Kasumi-1 (cell line): ENCODE measurements at regions not wholly inside any gene's neighbourhood (a gene's known extent, or its start where the extent isn't known, plus 50 kb on each side); places are given as distances from the start of the nearest gene placed in this dataset.
"Not testable (repeated sequence)": the region's sequence is repeated elsewhere in the genome, so short reads cannot be mapped to it uniquely, and the experiment has no call there.

Source experiments
- DNase-seq, 2 experiments: peaks; one replicate each; lab custom pipeline; 2025; lab: John Stamatoyannopoulos, UW

DNA sequence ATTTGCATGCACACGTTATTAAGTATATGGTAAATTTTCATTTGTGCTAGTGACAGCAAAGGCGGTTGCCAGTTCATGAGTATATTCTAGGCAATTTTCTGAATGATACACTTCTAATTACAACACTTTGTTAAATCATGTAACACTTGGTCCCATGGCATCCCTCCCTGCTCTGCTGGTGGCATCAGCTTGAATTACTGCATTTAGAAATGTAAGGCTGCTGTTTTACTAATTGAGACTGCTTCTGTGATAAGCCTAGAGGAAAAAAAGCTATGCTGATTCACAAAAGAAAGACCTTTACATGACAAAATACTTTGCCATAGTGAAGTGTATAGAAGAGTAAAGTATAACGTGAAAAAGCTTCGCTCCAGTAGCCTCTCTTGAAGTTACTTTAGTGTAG lies 636.1 kb downstream of the KCNH5 start:
- no peak for DNase-seq

DNA sequence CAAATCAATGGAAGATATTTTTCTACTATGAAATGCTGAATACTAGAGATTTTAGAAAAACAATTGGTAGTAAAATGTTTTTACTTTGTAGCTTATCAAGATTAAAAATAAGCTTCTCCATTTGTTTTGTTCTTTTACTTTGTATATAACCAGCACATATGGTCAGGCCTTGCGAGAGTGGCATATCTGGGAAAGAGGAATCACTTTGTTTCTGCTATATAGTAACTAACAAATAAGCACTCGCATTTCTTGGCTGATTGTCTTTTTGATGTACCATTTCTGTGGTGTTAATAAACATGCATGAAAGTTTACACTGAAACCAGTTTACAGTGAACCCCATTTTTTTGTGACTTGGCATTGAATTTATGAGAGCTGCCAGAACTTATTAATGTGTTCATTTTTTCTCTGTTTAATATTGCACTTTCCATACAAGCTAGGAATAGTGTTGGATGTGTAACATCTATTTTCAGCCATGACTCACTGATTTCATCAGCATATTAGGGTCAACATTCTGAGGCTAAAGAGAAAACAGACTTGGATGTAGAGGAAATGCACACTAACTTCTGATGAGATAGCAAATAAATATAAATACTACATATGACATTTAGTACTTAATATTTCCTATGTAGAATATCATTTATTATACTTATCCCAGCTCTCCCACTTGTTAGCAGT lies 635.5 kb downstream of the KCNH5 start:
- DNase-seq: no peak

DNA sequence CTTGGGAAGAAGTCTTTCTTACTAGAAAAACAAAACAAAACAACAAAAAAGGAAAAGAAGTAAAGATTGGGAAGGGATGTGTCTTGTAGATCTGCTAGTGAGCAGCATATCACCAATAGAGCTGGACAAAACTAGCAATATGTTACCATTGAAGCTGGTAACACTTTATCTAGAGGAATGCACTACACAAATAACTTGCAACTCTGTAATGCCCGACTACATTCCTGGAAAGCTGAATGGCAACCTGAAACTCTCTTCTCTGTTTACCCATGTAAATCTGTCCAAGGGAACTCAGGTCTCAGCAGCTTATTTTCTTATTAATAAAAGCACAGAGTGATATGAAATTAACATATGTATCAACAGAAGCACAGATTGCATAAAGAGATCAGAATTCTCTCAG lies 624.4 kb downstream of the KCNH5 start:
- DNase-seq: no peak

DNA sequence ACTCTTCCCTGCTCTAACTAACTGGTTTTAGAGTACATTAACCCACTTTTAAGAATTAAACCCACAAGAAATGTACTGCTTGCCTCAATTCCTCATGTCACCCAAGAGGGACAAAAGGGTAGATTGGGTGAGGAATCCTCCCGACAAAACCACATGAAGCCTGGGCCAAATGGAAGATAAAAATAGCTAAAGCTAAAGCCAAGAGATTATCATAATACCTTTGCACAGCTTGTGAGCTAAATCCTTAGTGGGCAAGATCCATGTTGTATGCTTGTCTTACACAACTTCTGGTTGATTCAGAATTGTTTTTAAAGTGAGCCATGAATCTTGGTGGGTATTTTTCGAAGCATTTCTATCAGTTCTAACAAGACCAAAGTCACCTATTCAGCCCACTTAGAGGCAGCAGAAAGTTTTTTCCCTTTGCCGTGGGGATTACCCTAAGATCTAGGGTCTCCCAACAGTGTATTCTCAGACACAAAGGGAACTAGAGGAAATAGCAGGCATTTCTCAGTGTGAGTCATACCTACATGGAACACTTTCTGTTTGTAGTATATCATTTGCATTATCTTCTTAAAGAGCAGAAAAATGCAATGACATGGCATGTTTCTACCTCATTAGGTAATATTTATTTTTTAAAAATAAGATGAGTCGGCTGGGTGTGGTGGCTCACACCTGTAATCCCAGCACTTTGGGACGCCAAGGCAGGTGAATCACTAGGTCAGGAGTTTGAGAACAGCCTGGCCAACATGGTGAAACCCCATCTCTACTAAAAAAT lies 616.6 kb downstream of the KCNH5 start:
- no peak for DNase-seq

DNA sequence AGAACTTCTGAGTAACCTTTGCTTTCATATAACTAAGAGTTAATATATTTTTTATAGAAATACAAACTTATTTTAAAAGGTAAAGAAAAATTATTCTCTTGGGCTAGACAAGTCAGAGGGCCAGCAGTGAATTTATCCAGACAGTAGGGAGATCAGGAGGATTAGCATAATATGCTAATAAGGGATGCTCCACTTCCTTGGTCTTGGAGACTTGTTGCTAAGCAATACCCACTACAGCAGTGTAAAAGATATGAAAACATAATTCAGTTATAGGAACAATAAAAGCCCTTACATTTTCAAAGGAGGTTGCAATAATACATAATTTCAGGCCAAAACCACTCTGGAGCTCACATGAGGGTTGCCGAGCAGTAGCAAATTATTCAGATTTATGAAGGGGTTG lies 615.6 kb downstream of the KCNH5 start:
- no peak for DNase-seq

DNA sequence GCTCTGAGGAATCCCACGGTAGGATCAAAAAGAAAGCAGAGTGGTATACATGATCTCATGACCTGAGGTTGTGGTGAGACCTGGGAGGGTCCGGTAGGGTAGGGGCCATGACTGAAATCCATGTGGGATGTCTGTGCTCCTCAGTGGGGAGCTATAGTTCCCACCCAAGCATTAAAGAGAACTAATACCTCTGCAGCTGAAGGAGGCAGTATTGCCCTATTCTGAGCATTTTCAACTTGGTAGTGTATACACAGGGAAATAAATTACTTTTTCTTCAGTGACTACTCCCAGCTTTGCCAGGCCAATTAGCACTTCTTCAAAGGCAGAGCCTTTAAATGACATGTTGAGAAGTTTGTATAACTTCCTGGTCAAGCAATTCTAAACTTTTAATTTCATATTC lies 613.8 kb downstream of the KCNH5 start:
- no peak for DNase-seq

DNA sequence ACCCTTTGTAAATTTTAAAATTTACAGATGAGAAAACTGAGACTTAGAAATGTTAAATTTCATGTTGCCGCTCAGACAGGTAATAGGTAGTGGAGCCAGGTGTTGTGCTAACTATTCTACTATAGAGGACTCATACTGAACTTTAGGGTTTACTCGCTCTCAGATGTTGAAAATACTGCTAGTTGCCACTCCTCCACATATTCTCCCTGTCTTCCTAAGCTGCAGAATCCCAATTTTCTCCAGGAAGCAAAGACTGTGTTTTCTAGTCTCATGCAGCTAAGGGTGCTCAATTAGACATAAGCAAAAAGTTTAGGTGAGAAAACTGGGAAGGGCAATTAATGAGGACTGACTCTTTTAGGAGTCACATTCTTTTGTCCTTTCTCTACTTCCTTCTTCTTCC lies 612.3 kb downstream of the KCNH5 start:
- DNase-seq: no peak

DNA sequence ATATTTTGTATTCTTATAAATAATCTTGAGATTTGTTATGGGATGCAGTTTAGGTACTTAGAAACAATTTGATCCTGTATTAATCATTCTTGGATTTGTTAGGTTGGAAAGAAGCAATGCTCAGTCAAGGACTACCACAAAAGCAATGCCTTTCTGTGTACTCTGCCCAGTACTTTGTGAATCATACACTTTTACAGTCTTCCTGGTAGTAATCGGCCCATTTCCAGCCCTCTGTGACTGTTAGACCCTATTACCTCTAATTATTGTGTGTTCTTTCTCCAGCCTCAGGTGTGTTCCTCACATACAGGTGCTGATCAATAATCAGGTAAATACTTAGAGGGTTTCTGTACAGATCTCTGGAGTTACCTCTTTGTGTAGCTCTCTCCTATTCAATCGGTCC lies 609.0 kb downstream of the KCNH5 start:
- no peak for DNase-seq

DNA sequence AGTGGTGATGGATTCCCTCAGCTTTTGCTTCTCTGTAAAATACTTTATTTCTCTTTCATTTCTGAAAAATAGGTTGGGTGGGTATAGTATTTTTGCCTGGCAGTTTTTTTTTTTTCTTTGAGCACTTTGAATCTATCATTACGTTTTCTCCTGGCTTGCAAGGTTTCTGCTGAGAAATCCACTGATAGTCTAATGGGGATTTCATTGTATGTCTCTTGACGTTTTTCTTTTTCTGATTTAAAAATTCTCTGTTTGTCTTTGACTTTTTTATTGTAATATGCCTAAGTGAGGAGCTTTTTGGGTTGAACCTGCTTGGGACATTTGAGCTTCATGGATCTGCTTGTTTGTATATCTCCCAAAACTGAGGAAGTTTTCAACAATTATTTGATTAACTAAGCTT lies 606.0 kb downstream of the KCNH5 start:
- DNase-seq: no peak

DNA sequence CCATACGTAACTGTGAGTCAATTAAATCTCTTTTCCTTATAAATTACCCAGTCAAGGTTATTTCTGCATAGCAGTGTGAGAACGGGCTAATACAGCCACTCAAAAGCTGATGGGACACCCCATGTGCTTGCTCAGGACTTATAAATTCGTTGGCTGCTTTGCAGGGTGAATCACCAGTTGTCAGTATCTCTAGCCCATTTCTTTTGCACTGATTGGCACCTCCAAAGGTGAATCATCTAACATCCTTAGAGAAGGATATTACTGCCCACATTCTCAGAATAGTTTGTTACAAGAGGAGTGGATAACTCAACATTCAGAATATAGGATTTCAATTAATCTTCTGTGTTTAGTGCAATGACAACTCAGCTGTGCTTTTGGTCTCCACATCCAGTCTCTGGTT lies 601.5 kb downstream of the KCNH5 start:
- no peak for DNase-seq

DNA sequence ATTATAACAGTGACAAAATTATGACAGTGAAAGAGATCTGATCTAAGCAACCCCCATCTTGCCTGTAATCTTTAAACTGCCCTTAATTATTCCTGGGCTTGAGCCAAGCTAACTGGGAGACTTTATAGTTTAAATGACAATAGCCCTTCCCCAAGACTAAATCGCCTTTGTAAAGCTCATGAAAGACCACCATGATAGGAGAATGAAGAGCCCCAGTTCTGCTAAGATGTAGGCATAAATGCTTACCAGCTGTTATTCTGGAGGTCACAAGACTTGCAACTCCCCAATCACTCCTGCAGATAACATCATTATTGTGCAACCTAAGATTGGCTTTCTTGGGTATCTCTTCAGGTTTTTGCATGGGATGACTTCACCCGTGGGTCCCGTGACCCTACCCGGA lies 599.7 kb downstream of the KCNH5 start:
- no peak for DNase-seq

DNA sequence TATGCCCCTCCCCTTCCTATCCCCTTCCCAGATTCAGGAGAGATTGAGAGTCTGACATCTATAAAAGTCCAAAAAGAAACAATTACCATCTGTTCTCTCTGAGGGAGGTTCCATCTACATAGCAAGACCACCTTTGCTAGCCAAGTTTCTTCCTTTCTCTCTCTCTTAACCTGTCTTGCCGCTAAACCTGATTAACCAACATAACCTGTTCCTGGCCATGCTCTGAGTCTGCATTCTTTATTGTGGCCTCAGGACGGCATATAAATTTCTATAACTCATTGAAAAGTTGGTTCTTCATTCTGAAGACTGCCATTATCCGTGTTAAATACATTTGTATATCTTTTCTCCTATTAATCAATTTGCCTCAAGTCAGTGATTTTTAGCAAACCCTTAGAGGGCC lies 594.0 kb downstream of the KCNH5 start:
- DNase-seq: no peak

DNA sequence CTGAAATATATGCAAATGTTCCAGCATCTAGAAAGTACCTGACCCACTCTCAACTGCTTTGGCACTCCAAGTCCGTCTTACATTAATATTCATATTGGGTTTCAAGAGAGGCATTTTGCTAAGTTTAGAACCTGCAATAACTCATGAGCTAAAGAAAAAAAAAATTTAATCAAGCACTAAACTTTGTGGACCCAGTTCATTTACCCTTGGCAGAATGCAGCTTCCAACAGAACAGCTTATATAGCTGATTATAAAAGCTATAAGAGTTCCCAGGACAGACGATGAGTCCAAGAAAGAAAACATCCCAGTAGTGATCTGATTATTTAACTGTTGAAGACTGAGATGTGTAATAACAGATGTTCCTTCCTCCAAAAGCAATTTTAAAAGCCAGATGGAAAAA lies 592.0 kb downstream of the KCNH5 start:
- no peak for DNase-seq

DNA sequence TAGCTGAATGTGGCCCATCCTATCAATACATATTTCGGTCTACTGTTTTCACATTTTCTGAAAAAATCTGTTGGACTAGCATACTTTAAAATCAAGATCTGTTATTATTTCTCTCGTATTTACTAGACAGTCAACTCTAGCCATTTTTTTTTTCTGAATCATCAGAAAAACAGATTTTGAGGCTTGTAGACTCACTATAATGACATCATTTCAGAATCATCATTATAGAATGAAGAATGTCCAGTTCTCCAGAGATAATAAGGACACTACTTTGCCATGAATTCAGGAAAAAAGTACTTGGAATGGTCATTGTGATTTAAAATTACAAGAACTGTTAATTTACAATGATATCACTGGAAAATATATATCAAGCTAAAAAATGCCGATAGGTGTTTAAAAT lies 589.8 kb downstream of the KCNH5 start:
- no peak for DNase-seq

DNA sequence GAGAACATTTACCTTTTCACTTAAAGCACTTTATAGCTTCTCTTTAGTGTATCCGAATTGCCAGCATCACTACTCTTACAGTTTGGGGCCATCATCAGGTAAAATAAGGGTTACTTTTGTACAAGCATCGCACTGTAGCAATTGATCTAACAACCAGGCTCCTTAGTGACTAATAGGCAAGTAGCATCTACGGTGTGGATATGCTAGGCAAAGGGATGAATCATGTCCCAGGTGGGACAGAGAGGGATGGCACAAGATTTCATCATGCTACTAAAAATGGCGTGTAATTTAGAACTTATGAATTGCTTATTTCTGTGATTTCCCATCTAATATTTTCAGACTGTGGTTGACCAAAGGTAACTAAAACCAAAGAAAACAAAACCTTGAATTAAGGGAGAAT lies 582.3 kb downstream of the KCNH5 start:
- DNase-seq: no peak

DNA sequence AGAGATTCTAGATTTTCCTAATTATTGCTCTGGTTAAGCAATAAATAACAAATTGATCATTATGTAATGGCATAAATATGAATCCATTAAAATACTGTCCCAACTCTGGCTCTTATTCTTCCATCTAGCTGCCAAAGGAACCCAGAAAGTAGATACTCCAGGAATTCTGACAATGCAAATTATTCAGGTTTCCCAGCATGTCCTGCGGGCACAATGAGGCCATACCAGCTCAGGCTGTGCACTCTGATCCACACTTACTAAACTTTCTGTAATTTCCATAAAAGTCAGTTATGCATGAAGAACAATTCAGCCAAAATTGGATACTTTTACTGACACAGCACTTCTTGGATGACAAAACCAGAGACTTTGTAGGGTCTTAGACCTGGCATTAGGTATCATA lies 576.3 kb downstream of the KCNH5 start:
- DNase-seq: no peak

DNA sequence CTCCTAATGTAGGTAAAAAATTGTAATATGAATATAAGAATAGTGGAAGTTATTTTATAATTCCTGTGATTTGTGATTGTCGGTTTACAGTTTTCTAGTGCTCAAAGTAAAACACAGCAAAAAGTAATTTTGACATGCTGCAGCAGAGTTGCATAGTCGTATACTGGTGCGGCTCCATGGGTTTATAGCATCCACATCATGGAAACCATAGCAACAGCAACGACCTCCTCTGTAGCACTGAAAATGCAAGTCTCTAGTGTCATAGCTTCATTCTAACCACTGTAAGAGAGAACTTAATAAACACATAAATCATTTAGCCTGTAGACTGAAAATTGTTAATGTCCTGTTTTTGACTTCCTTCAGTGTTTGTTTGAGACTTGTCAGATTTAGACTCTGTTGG lies 574.3 kb downstream of the KCNH5 start:
- DNase-seq: no peak

DNA sequence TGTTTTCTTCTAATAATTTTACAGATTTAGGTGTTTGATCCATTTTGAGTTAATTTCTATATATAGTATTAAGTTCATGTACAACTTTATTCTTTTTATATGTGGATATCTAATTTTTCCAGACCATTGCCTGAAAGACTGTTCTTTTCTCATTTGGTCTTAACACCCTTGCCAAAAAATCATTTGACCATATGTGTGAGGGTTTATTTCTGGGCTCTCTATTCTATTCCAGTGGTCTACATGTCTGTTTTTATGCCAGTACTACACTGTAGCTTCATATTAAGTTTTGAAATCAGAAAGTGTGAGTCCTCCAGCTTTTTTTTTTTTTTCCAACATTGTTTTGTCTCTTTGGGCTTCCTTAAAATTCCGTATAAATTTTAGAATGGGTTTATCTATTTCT lies 554.1 kb downstream of the KCNH5 start:
- DNase-seq: no peak

DNA sequence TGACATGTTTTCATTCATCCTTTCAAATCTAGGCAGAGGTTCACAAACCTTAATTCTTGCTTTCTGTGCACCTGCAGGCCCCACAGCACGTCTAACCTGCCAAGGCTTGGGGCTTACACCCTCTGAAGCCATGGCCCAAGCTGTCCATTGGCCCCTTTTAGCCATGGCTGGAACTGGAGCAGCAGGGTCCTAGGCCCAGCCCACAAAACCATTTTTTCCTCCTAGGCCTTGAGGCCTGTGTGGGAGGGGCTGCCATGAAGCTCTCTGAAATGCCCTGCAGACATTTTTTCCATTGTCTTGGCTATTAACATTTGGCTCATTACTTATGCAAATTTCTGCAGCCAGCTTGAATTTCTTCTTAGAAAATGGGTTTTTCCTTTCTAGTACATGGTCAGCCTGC lies 547.5 kb downstream of the KCNH5 start:
- no peak for DNase-seq

DNA sequence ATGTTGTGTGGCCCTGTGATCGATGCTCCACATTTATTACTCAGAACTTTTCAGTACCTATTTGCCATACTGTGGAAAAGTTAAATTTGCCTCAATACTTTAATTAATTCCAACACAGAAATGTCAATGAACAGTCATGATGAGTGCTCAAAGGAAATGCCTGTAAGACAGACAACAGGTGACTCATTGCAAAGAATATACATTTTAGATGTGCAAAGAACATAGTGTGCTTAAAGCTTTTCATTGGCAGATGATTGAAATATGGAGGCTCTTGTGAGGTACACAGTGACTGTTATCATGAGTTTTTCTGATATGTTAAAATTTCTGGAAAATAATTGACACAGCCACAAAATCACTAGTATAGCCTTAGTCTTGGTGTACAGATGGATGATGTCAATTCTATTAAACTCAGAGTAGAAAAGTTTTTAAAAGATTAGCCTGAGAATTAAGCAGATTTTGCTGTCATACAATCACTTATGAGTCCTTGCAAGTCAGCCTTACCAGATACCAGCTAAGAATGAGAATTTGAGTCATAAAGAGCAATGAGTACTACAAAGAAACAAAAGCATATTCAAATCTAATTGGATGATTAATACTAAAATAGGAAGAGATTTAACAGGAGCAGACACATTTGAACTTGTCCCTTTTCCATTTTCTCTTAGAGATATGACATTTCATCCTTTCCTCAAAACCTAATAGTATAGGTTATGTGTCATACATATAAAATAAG lies 544.1 kb downstream of the KCNH5 start:
- DNase-seq: no peak

DNA sequence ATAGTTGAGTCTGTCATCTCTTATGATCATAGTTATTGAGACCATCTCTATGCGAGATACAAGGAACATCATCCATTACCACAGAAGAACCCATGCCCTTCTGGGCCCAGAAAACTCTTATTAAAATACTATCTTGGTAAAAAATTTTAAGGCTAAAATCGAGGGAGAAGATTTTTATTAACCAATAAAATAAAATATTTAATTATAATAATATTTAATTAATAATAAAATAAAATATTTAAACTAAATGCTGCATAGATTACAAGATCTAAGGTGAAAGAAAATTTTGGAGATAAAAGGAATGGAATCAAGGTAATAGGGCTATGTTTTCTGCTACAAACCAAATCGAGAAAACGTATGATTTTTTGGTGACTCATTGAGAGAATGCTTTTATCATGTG lies 540.2 kb downstream of the KCNH5 start:
- no peak for DNase-seq

DNA sequence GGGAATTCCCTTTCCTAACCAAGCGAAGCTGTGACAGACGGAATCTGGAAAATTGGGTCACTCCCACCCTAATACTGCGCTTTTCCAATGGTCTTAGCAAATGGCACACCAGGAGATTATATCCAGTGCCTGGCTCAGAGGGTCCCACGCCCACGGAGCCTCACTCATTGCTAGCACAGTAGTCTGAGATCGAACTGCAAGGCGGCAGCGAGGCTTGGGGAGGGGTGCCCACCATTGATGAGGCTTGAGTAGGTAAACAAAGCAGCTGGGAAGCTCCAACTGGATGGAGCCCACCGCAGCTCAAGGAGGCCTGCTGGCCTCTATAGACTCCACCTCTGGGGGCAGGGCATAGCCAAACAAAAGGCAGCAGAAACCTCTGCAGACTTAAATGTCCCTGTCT lies 523.9 kb downstream of the KCNH5 start:
- DNase-seq: not testable (repeated sequence)

DNA sequence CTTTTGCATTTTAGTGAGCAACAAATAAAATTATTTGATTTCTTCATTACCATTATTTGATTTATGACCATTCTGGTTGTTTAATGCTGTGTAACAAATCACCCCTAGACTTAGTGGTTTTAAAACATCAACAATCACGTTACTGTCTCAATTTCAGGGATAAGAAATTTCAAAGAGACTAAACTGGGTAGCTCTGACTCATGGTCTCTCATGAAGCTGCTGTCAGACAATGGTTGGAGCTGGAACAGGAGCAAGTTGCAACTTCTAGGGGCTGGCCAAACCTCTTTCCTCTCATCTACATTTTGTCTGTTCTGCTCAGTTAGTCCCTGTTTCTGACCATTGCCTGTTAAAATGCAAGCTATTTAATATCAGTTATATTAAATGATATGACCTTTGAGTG lies 517.0 kb downstream of the KCNH5 start:
- no peak for DNase-seq
